ENCODE measurements at regions not wholly inside any gene's neighbourhood (a gene's known extent, or its start where the extent isn't known, plus 50 kb on each side); places are given as distances from the start of the nearest gene placed in this dataset.

GRCh38 chr16:76931186-76931585 lies 259.8 kb upstream of the MON1B start:
- Mint-ChIP-seq H3K27me3 (no peaks in the 10 kb centered on the region), H3K36me3 (ENCODE audit: low read depth) (no peaks in the 10 kb centered on the region), H3K4me3 (no peak overlapping the region), H3K27ac (no peak overlapping the region), H3K4me1 (ENCODE audit: low read depth) (no peaks in the 10 kb centered on the region), H3K9me3 (no peaks in the 10 kb centered on the region)
- intact Hi-C loops (cut with micrococcal nuclease): no loop called here

- no peak overlapping the region for H3K27ac Mint-ChIP-seq
- H3K4me1 Mint-ChIP-seq (ENCODE audit: low read depth): no peaks in the 10 kb centered on the region
- no peaks in the 10 kb centered on the region for H3K27me3 Mint-ChIP-seq
- no peak overlapping the region for H3K4me3 Mint-ChIP-seq
- H3K36me3 Mint-ChIP-seq (ENCODE audit: low read depth): no peaks in the 10 kb centered on the region
- intact Hi-C loops (cut with micrococcal nuclease): no loop called here
- no peaks in the 10 kb centered on the region for H3K9me3 Mint-ChIP-seq
Measured at GRCh38 chr16:76932541-76933211, 258.3 kb upstream of the MON1B start.

- intact Hi-C loops (cut with micrococcal nuclease): no loop called here
- no peaks in the 10 kb centered on the region for H3K27me3 Mint-ChIP-seq
- no peak overlapping the region for H3K4me3 Mint-ChIP-seq
- no peaks in the 10 kb centered on the region for H3K4me1 Mint-ChIP-seq (ENCODE audit: low read depth)
- H3K36me3 Mint-ChIP-seq (ENCODE audit: low read depth): no peaks in the 10 kb centered on the region
- H3K27ac Mint-ChIP-seq: no peak overlapping the region
- H3K9me3 Mint-ChIP-seq: peaks cover 8% of the 10 kb centered on the region
Measured at GRCh38 chr16:76940251-76940650, 250.7 kb upstream of the MON1B start.

GRCh38 chr16:76941113-76941512 lies 249.9 kb upstream of the MON1B start:
- Mint-ChIP-seq H3K4me1 (ENCODE audit: low read depth) (no peaks in the 10 kb centered on the region), H3K4me3 (no peak overlapping the region), H3K36me3 (ENCODE audit: low read depth) (no peaks in the 10 kb centered on the region), H3K27me3 (no peaks in the 10 kb centered on the region), H3K27ac (no peak overlapping the region), H3K9me3 (peaks cover 8% of the 10 kb centered on the region)
- intact Hi-C loops (cut with micrococcal nuclease): no loop called here

GRCh38 chr16:76942089-76942488 lies 248.9 kb upstream of the MON1B start:
- Mint-ChIP-seq H3K27me3 (no peaks in the 10 kb centered on the region), H3K36me3 (ENCODE audit: low read depth) (no peaks in the 10 kb centered on the region), H3K4me1 (ENCODE audit: low read depth) (no peaks in the 10 kb centered on the region), H3K9me3 (peaks cover 8% of the 10 kb centered on the region), H3K4me3 (no peak overlapping the region), H3K27ac (no peak overlapping the region)
- intact Hi-C loops (cut with micrococcal nuclease): no loop called here

GRCh38 chr16:76943921-76944320 lies 247.1 kb upstream of the MON1B start:
- intact Hi-C loops (cut with micrococcal nuclease): no loop called here
- Mint-ChIP-seq H3K4me3 (no peak overlapping the region), H3K27ac (no peak overlapping the region), H3K4me1 (ENCODE audit: low read depth) (no peaks in the 10 kb centered on the region), H3K27me3 (no peaks in the 10 kb centered on the region), H3K9me3 (peaks cover 18% of the 10 kb centered on the region), H3K36me3 (ENCODE audit: low read depth) (no peaks in the 10 kb centered on the region)

GRCh38 chr16:76946879-76947278 lies 244.1 kb upstream of the MON1B start:
- no peaks in the 10 kb centered on the region for H3K36me3 Mint-ChIP-seq (ENCODE audit: low read depth)
- H3K27me3 Mint-ChIP-seq: no peaks in the 10 kb centered on the region
- intact Hi-C loops (cut with micrococcal nuclease): no loop called here
- H3K9me3 Mint-ChIP-seq: peaks cover 40% of the 10 kb centered on the region
- no peaks in the 10 kb centered on the region for H3K4me1 Mint-ChIP-seq (ENCODE audit: low read depth)
- no peak overlapping the region for H3K4me3 Mint-ChIP-seq
- H3K27ac Mint-ChIP-seq: no peak overlapping the region

- H3K27ac Mint-ChIP-seq: no peak overlapping the region
- H3K36me3 Mint-ChIP-seq (ENCODE audit: low read depth): no peaks in the 10 kb centered on the region
- H3K27me3 Mint-ChIP-seq: no peaks in the 10 kb centered on the region
- H3K4me3 Mint-ChIP-seq: no peak overlapping the region
- H3K9me3 Mint-ChIP-seq: peaks cover 40% of the 10 kb centered on the region
- intact Hi-C loops (cut with micrococcal nuclease): no loop called here
- no peaks in the 10 kb centered on the region for H3K4me1 Mint-ChIP-seq (ENCODE audit: low read depth)
Measured at GRCh38 chr16:76947749-76948148, 243.2 kb upstream of the MON1B start.

- intact Hi-C loops (cut with micrococcal nuclease): no loop called here
- Mint-ChIP-seq H3K27ac (no peak overlapping the region), H3K4me1 (ENCODE audit: low read depth) (no peaks in the 10 kb centered on the region), H3K9me3 (peaks cover 29% of the 10 kb centered on the region), H3K36me3 (ENCODE audit: low read depth) (no peaks in the 10 kb centered on the region), H3K4me3 (no peak overlapping the region), H3K27me3 (no peaks in the 10 kb centered on the region)
Measured at GRCh38 chr16:76955629-76956028, 235.4 kb upstream of the MON1B start.

GRCh38 chr16:76956394-76956793 lies 234.6 kb upstream of the MON1B start:
- intact Hi-C loops (cut with micrococcal nuclease): no loop called here
- H3K27ac Mint-ChIP-seq: no peak overlapping the region
- H3K4me3 Mint-ChIP-seq: no peak overlapping the region
- no peaks in the 10 kb centered on the region for H3K4me1 Mint-ChIP-seq (ENCODE audit: low read depth)
- H3K27me3 Mint-ChIP-seq: no peaks in the 10 kb centered on the region
- H3K9me3 Mint-ChIP-seq: peaks cover 22% of the 10 kb centered on the region
- no peaks in the 10 kb centered on the region for H3K36me3 Mint-ChIP-seq (ENCODE audit: low read depth)

- Mint-ChIP-seq H3K27me3 (no peaks in the 10 kb centered on the region), H3K4me1 (ENCODE audit: low read depth) (no peaks in the 10 kb centered on the region), H3K9me3 (peaks cover 18% of the 10 kb centered on the region), H3K27ac (no peak overlapping the region), H3K4me3 (no peak overlapping the region), H3K36me3 (ENCODE audit: low read depth) (no peaks in the 10 kb centered on the region)
- intact Hi-C loops (cut with micrococcal nuclease): no loop called here
Measured at GRCh38 chr16:76956841-76957240, 234.1 kb upstream of the MON1B start.

- intact Hi-C loops (cut with micrococcal nuclease): no loop called here
- H3K9me3 Mint-ChIP-seq: peaks cover 18% of the 10 kb centered on the region
- H3K27me3 Mint-ChIP-seq: no peaks in the 10 kb centered on the region
- no peak overlapping the region for H3K4me3 Mint-ChIP-seq
- H3K36me3 Mint-ChIP-seq (ENCODE audit: low read depth): no peaks in the 10 kb centered on the region
- H3K27ac Mint-ChIP-seq: no peak overlapping the region
- no peaks in the 10 kb centered on the region for H3K4me1 Mint-ChIP-seq (ENCODE audit: low read depth)
Measured at GRCh38 chr16:76959166-76959565, 231.8 kb upstream of the MON1B start.

- no peaks in the 10 kb centered on the region for H3K27me3 Mint-ChIP-seq
- no peaks in the 10 kb centered on the region for H3K4me1 Mint-ChIP-seq (ENCODE audit: low read depth)
- intact Hi-C loops (cut with micrococcal nuclease): no loop called here
- no peak overlapping the region for H3K27ac Mint-ChIP-seq
- H3K9me3 Mint-ChIP-seq: peaks cover 26% of the 10 kb centered on the region
- no peaks in the 10 kb centered on the region for H3K36me3 Mint-ChIP-seq (ENCODE audit: low read depth)
- H3K4me3 Mint-ChIP-seq: no peak overlapping the region
Measured at GRCh38 chr16:76963614-76964315, 227.2 kb upstream of the MON1B start.

GRCh38 chr16:76964464-76965154 lies 226.4 kb upstream of the MON1B start:
- intact Hi-C loops (cut with micrococcal nuclease): no loop called here
- H3K27ac Mint-ChIP-seq: no peak overlapping the region

More at GRCh38 chr16:76964464-76965154, 226.4 kb upstream of the MON1B start:
- Mint-ChIP-seq H3K36me3 (ENCODE audit: low read depth) (no peaks in the 10 kb centered on the region), H3K27me3 (no peaks in the 10 kb centered on the region), H3K4me1 (ENCODE audit: low read depth) (no peaks in the 10 kb centered on the region), H3K9me3 (peaks cover 19% of the 10 kb centered on the region), H3K4me3 (no peak overlapping the region)
